Middle frontal gyrus (tissue), 1 donor: ENCODE measurements at regions not wholly inside any gene's neighbourhood (a gene's known extent, or its start where the extent isn't known, plus 50 kb on each side); places are given as distances from the start of the nearest gene placed in this dataset.

Experiments
- DNase-seq: peaks from one replicate; pipeline ENCODE4 v3.0.0-alpha.2; 2015; ENCODE audit warnings: low spot score; ENCODE audit errors: extremely low spot score

DNA sequence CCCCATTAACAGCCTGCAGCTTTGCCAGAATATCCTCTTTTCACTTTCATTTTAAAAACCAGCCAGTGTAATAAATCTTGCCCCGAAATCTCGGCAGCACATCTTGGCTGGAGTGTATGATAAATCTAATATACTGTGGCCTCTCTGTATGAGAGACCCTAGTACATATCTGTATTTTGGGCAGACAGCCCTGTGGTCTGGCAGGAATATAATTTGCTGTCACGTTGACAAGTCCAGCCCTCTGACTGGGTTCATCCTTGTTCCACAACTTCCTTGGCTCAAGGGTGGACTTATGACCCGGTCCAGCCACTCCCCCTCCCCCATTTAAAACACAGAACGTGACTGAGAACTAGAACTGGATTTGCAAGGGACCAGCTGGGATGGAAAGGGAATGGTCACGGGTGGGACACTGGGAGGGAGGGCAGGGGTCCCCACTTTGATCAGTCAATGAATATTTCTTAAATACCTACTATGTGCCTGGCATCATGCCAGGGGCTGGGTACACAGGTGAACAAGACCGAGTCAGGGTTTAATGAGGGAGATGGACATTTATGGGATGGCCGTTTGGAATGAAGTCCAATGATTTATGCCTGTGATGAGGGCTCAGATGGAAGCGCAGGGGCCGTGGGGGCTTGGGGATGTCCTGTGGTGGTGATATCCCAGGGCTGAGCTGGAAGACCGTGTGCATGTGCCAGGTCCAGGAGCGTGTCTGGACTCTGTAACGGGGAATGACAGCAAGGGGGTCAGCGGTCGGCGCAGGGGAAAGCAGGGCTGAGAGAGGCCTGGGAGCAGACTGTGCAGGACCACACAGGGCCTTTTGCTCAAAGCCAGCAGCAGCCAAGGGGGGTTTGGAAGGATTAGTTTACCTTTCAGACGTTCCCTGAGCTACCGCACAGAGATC lies 190.5 kb downstream of the PHETA1 start:
- DNase-seq = no peak

DNA sequence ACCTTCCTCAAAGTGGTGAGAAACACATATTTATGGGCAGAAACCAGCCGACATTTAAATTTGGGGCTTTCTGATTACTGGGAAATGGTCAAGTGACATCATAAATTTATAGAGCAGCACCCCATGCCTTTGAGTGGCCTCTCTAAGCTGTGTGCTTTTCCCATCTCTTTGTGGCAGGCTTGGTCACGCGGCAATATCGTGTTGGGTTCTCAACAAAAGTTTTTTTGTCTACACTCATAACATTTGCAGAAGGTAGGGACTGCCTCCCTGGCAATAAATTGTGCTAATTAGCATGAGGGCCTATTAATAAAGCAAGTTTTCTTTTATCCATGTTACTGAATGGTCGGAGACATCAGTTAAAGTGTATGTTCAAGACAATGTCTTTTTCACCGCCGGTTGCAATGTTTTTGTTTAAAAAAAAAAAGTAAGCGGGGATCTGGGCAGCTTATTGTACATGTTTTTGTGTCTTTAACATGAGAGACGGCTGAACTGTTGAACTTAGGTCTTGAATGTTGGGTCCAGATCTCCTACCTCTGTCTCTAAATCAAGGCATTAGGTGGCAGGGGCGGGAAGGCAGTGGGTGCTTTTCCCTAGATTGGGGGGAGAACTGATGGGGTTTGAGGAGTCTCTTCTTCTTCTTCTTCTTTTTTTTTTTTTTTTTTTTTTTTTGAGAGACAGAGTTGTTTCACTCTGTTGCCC lies 193.3 kb downstream of the PHETA1 start:
- DNase-seq = no peak

DNA sequence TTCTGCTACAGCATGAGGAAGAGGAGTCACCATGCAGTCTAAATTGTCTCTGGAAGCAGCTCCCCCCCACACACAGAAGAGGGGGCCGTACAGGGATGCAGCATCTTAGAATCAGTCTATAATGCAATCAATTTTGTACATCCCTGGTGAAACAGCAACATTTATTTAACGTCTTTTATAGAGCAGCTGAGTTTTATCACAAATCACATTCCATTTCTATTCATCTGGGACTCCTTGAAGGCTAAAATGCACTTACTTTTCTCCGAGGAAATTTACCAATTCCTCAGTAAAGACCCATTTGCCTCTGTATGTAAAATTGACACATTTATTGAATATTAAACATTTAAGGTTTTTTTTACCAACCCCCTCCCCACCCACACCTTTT lies 193.9 kb downstream of the PHETA1 start:
- no peak for DNase-seq

DNA sequence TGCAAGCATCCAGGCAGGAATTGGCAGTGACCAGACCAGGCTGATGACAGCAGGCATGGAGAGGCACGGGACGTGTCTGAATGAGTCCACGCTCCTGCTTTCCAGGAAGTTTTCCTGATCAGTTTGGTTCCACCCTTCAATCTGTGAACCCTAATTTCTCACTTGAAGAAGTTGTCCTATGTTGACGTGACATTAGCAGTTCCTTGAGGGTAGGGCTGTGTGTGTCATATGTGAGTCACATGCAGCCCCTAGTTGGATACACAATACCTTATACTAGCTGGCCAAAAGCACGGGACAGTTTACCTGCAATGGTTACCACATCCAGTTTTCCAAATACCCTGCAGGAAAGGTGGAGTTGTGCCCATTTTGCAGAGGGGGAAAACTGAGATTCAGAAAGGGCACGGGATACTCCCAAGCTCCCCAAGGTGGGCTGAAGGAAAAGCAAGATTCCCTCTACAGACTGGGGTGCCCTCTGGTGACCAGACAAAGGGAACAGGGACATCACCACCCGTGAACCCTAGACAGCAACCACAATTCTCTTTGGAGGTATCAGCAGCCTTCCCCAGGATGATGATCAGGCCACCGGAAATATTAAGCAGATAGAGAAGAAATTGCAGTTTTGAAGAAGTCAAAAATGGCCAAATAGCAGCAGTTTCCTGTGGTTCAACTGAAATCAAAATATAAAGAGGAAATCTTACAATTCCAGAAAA lies 194.5 kb downstream of the PHETA1 start:
- no peak for DNase-seq

- no peak for DNase-seq
Observed at GRCh38 chr12:111173836-111174235, 195.1 kb downstream of the PHETA1 start.

GRCh38 chr12:111173391-111173790 lies 195.5 kb downstream of the PHETA1 start:
- no peak for DNase-seq

- no peak for DNase-seq
Observed at GRCh38 chr12:111172786-111173185, 196.1 kb downstream of the PHETA1 start.

DNA sequence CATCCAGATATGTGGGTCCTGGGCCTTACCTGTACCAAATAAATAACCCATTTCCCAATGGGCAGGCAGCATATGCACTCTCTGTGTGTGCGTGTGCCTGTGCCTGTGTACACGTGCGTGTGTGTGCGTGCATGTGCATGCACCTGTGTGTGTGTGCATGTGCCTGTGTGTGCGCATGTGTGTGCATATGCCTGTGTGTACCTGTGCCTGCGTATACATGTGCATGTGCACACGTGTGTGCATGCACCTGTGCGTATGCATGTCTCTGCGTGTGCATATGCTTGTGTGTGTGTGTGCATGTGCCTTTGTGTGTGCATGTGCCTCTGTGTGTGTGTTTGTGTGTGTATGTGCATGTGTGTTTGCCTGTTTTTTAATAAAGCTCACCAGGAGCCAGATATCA lies 197.1 kb downstream of the PHETA1 start:
- no peak for DNase-seq

GRCh38 chr12:111171345-111171744 lies 197.6 kb downstream of the PHETA1 start:
- no peak for DNase-seq

DNA sequence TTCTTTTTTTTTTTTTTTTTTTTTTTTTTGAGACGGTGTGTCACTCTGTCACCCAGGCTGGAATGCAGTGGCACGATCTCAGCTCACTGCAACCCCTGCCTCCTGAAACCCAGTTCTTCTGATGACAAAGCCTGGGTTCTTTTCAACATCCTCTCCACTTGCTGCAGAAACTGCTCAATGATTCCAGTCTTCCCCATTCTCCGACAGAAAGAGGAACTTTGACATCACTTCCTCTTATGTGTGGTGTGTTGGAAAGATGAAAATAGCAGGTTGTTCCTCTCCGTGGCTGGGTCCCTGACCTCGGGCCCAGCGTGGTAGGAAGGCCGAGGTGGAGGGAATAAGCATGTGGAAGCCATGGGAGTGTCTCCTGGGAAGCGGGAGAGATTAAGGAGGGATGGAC lies 198.4 kb downstream of the PHETA1 start:
- DNase-seq = no peak

GRCh38 chr12:111169456-111169855 lies 199.4 kb downstream of the PHETA1 start:
- no peak for DNase-seq

GRCh38 chr12:111169032-111169431 lies 199.9 kb downstream of the PHETA1 start:
- DNase-seq = no peak

- DNase-seq = no peak
Observed at GRCh38 chr12:111168009-111168900, 200.6 kb downstream of the PHETA1 start.

DNA sequence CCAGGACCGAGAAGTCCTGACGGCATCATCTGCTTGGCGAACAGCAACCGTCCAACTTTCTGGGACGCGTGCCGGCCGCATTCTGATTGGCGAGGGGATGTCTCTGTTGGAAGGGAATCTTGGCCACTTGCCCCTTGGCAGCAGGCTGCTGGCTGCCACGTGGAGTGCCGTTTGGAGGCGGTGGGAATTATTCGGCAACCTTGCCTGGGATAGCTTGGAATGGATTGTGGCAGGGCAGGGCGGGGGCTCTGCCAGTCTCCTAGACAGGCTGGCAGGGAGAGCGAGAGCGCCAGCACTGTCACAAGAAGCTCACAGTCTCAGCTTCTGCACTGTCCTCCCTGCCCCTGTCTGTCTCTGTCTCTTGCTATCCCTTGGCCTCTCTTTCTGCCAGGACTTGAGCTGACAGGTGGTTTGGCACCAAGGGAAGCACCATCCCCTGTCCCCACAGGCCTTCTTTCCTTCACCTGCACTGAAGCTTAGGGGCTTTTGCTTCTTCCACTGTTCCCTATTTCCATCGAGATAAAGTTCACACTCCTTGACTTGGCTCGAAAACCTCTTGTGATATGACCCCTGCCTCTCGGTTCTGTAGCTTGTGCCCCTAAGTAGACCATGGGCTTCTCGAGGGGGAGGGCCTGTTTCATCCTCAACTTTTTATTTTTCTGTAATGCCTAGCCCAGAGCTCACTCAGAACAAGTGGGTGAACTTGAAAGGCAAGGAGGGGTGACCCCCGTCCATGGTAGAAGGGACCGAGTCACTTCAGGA lies 201.9 kb downstream of the PHETA1 start:
- no peak for DNase-seq

GRCh38 chr12:111164833-111165525 lies 203.9 kb downstream of the PHETA1 start:
- DNase-seq = no peak

- no peak for DNase-seq
Observed at GRCh38 chr12:111163422-111163821, 205.5 kb downstream of the PHETA1 start.

DNA sequence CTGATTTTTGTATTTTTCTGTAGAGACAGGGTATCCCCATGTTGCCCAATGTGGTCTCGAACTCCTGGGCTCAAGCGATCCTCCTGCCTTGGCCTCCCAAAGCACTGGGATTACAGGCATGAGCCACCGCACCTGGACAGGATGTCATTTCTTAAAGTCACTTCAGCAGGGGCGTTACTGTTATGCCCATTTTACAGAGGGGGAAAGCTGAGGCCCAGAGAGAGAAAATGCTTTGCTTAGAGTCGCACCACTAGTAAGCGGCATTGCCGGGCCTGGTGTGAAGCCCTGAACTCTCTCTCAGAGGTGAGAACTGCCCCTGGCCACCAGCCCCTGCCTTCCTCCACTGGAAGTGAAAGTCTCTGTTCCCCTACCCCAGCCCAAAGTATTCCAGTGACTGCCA lies 207.0 kb downstream of the PHETA1 start:
- DNase-seq = no peak

GRCh38 chr12:111160350-111161241 lies 208.3 kb downstream of the PHETA1 start:
- DNase-seq = no peak

DNA sequence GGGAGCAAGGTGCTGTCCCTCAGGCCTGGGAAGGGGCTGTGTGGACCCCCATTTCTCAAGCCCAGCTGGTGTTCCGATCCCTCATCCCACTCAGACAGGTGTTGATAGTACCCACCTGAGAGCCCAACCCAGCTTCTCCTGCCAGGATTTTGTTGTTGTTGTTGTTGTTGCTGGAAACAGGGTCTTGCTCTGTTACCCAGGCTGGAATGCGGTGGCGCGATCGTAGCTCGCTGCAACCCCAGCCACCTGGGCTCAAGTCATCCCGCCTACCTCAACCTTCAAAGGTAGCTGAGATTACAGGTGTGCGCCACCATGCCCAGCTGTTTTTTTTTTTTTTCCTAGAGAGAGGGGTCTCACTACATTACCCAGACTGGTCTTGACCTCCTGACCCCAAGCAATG lies 209.9 kb downstream of the PHETA1 start:
- DNase-seq = no peak
